Cardiac muscle cell (in vitro differentiated cells and primary cell): ENCODE measurements at regions not wholly inside any gene's neighbourhood (a gene's known extent, or its start where the extent isn't known, plus 50 kb on each side); places are given as distances from the start of the nearest gene placed in this dataset.
A peak's percentile ranks its signal among the peaks of the same experiment; 100 is the strongest.

Experiments used
- DNase-seq, 2 donors: peaks; one replicate each; pipeline versions ENCODE4 v3.0.0 to v3.0.0-alpha.2; 2010 to 2017; ENCODE audit warnings: low read depth in 1 of 2, low spot score in 1 of 2
- H3K27ac ChIP-seq: fragments of 200-600 bp; sonication (generic); 2 replicates; pipeline ENCODE4 v1.5.1; 2016
- H3K27me3 ChIP-seq: fragments of 200-600 bp; sonication (generic); 2 replicates; pipeline ENCODE4 v1.6.0; 2016; ENCODE audit warnings: control low read depth
- H3K36me3 ChIP-seq: fragments of 200-600 bp; sonication (generic); 2 replicates; pipeline ENCODE4 v1.5.1; 2016; ENCODE audit warnings: control low read depth
- H3K4me1 ChIP-seq: fragments of 200-600 bp; sonication (generic); 2 replicates; pipeline ENCODE4 v1.8.1; 2017; ENCODE audit warnings: low read depth, mild to moderate bottlenecking, mixed run types
- H3K4me3 ChIP-seq: fragments of 200-600 bp; sonication (generic); 2 replicates; pipeline ENCODE4 v1.5.1; 2016; ENCODE audit warnings: mild to moderate bottlenecking
- H3K9me3 ChIP-seq: fragments of 200-600 bp; sonication (generic); 2 replicates; pipeline ENCODE4 v1.5.1; 2017; ENCODE audit warnings: low read depth, mild to moderate bottlenecking, control low read depth
- TF ChIP-seq, protein P1 (sequence below): IDR thresholded peaks from 2 replicates; pipeline ENCODE4 v1.5.1; 2012; ENCODE audit warnings: low read depth, mild to moderate bottlenecking, low read length

DNA sequence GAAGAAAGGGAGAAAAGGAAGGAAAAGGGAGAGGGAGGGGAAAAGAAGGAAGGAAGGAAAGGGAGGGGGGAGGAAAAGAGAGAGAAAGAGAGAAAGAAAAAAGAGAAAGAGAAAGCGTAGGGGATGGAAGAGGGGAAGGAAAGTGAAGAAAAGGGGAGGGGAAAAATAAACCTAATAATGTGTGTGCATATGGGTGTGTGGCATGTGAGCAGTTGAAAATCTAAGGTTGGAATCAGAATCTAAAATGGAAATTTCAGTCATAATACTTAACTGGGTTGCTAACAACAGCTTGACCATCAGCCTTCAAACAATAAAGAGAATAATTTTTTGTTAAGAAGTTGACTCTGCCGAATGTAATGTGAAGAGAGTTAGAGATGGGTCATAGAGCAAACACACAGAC lies 407.9 kb upstream of the SLC14A2 start:
- DNase-seq: no peak
- no peaks in the 10 kb centered on the region for H3K36me3 ChIP-seq
- no peaks in the 10 kb centered on the region for H3K9me3 ChIP-seq
- peaks cover 3% of the 10 kb centered on the region for H3K27me3 ChIP-seq
- TF ChIP-seq, protein P1, sequence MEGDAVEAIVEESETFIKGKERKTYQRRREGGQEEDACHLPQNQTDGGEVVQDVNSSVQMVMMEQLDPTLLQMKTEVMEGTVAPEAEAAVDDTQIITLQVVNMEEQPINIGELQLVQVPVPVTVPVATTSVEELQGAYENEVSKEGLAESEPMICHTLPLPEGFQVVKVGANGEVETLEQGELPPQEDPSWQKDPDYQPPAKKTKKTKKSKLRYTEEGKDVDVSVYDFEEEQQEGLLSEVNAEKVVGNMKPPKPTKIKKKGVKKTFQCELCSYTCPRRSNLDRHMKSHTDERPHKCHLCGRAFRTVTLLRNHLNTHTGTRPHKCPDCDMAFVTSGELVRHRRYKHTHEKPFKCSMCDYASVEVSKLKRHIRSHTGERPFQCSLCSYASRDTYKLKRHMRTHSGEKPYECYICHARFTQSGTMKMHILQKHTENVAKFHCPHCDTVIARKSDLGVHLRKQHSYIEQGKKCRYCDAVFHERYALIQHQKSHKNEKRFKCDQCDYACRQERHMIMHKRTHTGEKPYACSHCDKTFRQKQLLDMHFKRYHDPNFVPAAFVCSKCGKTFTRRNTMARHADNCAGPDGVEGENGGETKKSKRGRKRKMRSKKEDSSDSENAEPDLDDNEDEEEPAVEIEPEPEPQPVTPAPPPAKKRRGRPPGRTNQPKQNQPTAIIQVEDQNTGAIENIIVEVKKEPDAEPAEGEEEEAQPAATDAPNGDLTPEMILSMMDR: no peak
- no peaks in the 10 kb centered on the region for H3K4me1 ChIP-seq
- H3K27ac ChIP-seq: no peak overlapping the region
- no peak overlapping the region for H3K4me3 ChIP-seq

- Histone ChIP-seq H3K27me3 (peaks cover 3% of the 10 kb centered on the region), H3K27ac (no peak overlapping the region), H3K36me3 (no peaks in the 10 kb centered on the region), H3K4me1 (no peaks in the 10 kb centered on the region), H3K9me3 (no peaks in the 10 kb centered on the region), H3K4me3 (no peak overlapping the region)
- no peak for DNase-seq
- TF ChIP-seq, protein P1: no peak
Measured at GRCh38 chr18:45208164-45208563, 407.1 kb upstream of the SLC14A2 start.

DNA sequence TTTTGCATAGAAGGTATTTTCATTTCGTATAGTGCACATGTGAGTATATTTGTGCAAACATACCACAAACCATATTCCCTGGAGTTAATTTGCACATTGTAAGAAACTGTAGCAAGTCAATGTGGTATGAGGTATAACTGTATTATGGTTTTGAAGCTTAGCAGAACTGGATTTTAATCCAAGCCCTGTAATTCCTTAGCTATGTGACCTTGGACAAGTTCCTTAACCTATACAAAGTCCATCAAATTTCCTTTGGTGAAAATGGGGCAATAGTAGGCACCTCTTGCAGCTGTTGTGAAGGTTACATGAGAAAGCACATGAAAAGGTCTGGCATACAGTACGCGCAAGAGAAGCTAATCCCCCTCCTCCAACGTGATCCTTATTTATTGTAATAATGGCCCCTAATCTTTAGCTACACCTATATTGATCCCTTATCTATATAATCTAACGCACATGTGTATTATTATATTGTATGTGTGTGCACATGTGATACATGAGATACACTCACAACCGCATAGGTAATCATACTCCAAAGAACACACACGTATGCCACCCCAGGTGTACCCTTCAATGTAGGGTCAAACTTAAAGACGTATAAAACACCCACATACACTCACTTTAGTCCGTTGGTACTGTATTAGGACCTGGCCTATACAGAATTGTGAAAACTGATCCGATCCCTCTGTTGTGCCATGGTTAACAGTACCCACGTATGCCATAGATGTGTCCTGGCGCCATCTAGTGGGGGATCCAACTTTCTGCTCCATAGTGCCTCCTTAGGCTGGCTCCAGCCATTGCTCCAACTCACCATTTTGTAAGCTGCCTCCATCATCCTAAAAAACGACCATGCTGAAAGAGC lies 402.9 kb upstream of the SLC14A2 start:
- H3K27ac ChIP-seq: no peak overlapping the region
- no peak overlapping the region for H3K4me3 ChIP-seq
- TF ChIP-seq, protein P1: peak; percentile 100
- no peaks in the 10 kb centered on the region for H3K9me3 ChIP-seq
- no peaks in the 10 kb centered on the region for H3K36me3 ChIP-seq
- H3K4me1 ChIP-seq: no peaks in the 10 kb centered on the region
- DNase-seq: peak; percentile 91
- H3K27me3 ChIP-seq: no peaks in the 10 kb centered on the region

DNA sequence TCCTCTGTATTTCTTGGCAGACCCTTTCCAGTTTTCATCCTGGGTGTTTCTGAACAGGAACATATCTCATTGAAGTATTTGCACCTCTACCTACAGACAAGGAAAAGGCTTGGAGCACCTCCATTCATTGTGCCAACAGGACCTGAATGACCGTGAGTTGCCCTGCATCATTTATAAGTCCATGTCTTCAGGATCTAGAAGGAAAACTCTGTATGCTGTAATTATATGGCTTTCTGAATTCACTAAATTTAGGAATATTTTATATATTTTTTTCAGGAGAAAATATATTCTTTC lies 402.3 kb upstream of the SLC14A2 start:
- no peaks in the 10 kb centered on the region for H3K36me3 ChIP-seq
- H3K4me1 ChIP-seq: no peaks in the 10 kb centered on the region
- H3K27ac ChIP-seq: no peak overlapping the region
- no peaks in the 10 kb centered on the region for H3K27me3 ChIP-seq
- no peak overlapping the region for H3K4me3 ChIP-seq
- H3K9me3 ChIP-seq: no peaks in the 10 kb centered on the region
- DNase-seq: no peak
- TF ChIP-seq, protein P1: no peak

DNA sequence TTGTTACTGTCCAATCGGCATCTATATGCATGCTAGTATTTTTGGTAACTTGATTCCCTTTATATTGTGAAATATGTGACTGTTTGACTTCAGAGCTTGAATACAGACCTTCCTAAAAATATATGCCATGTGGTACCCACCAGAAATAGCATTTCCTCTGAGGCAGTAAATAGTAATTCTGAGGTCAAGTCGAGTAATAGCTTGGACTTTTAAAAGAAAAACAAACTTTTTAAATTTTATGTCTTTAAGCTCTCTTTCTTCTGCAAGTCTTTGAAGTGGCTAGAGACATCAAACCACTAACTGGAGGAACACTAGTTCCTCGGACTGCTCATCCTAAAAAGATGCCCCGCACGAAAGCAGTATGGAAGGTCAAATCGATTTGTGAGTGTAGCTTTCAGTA lies 396.8 kb upstream of the SLC14A2 start:
- DNase-seq: no peak
- Histone ChIP-seq H3K4me1 (no peaks in the 10 kb centered on the region), H3K27ac (no peak overlapping the region), H3K27me3 (no peaks in the 10 kb centered on the region), H3K4me3 (no peak overlapping the region), H3K36me3 (no peaks in the 10 kb centered on the region), H3K9me3 (no peaks in the 10 kb centered on the region)
- TF ChIP-seq, protein P1: no peak

- no peaks in the 10 kb centered on the region for H3K9me3 ChIP-seq
- no peaks in the 10 kb centered on the region for H3K4me1 ChIP-seq
- H3K27me3 ChIP-seq: no peaks in the 10 kb centered on the region
- no peaks in the 10 kb centered on the region for H3K36me3 ChIP-seq
- TF ChIP-seq, protein P1: no peak
- DNase-seq: peak in 1 of 2 donors; percentile 9
- H3K4me3 ChIP-seq: no peak overlapping the region
- H3K27ac ChIP-seq: no peak overlapping the region
Measured at GRCh38 chr18:45221363-45221762, 393.9 kb upstream of the SLC14A2 start.
